ENCODE measurements at regions not wholly inside any gene's neighbourhood (a gene's known extent, or its start where the extent isn't known, plus 50 kb on each side); places are given as distances from the start of the nearest gene placed in this dataset.

DNA sequence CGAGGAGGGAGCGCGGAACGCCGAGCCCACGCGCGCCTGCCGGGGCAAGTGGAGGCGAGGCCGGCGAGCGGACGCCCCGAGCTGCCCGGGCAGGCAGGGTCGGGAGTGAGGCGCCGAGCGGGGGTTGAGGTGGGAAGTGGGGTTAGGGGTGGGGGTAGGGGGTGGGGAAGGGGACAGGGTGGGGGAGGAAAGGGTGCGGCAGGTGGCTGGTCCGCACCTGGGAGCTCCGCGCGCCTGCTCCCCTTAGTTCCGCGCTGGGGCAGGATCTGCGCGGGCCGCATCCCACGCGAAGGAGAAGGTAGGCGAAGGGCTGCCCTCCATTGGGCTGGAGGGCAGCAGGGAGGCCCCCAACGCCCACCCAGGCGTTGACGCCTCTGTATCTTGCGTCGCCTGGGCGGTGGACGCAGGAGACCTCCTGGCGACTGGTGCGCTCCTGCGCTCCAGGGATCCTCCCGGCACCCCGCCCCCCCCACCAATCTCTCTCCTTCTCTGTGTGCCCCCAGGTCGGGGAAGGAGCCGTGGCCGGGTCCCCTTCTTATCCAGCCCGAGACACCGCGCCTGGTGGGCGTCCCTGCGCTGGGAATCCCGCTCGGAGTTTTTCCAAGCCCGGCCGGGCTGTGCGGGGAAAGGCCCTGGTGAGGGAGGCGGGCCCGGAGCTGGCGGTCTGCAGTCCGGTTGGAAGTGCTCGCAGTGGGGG is 51.3 kb upstream of the AMZ2 start:
- no peak for TF ChIP-seq POLR2A (IDR thresholded peaks at IDR 0.05; ENCODE audit: low read length)
- no peak for TF ChIP-seq GATA1 (IDR thresholded peaks at IDR 0.05; ENCODE audit: low read depth, low read length)

All from erythroblast (primary cell).